Brain microvascular endothelial cell (primary cell): ENCODE measurements at regions not wholly inside any gene's neighbourhood (a gene's known extent, or its start where the extent isn't known, plus 50 kb on each side); places are given as distances from the start of the nearest gene placed in this dataset.
"Not testable (repeated sequence)": the region's sequence is repeated elsewhere in the genome, so short reads cannot be mapped to it uniquely, and the experiment has no call there.

Experiments
- DNase-seq: peaks from one replicate; pipeline ENCODE4 v3.0.0-alpha.2; 2020
- H3K27ac ChIP-seq: fragments of 250-450 bp; sonication (Bioruptor Pico); 2 replicates; pipeline ENCODE4 v1.5.1; 2020; ENCODE audit warnings: mild to moderate bottlenecking, moderate library complexity
- H3K27me3 ChIP-seq: fragments of 250-450 bp; sonication (Bioruptor Pico); replicated peaks from 2 replicates; pipeline ENCODE4 v1.5.1; 2020; ENCODE audit warnings: mild to moderate bottlenecking
- H3K36me3 ChIP-seq: fragments of 250-450 bp; sonication (Bioruptor Pico); replicated peaks from 2 replicates; pipeline ENCODE4 v1.5.1; 2020; ENCODE audit warnings: mild to moderate bottlenecking
- H3K4me3 ChIP-seq: 2 replicates; pipeline ENCODE4 v1.5.1; 2011; ENCODE audit warnings: low read depth, mild to moderate bottlenecking, control low read depth, low read length, moderate library complexity
- in situ Hi-C: cut with HindIII; loops from 2 replicates; pipeline ENCODE4 v1.10.0; 2017; ENCODE audit warnings: low sequenced_read_pairs, low pct_ligation_motif_present

DNA sequence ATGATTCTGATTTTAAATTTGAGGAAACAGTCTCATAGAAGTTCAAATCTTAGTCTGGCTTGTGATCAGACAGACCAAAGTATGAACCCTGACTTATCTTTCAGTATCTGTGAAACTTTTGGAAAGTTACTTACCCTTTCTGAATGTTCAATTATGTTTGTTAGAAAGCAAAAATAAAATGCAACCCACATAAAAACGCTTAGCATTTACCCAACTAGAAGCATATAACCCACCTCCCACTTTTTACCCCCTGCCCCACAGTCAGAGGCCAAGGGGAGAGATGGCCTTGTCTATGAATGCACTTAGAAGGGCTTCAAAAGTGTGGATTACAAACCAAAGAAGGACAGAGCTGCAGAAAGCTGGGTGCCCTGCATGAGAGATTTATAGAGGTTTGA lies 248.2 kb downstream of the SPATA31A6 start:
- in situ Hi-C loops, H3K36me3 ChIP-seq, H3K4me3 ChIP-seq, H3K27me3 ChIP-seq, DNase-seq: not testable (repeated sequence)
- peak overlapping the region; percentile 80 for H3K27ac ChIP-seq

DNA sequence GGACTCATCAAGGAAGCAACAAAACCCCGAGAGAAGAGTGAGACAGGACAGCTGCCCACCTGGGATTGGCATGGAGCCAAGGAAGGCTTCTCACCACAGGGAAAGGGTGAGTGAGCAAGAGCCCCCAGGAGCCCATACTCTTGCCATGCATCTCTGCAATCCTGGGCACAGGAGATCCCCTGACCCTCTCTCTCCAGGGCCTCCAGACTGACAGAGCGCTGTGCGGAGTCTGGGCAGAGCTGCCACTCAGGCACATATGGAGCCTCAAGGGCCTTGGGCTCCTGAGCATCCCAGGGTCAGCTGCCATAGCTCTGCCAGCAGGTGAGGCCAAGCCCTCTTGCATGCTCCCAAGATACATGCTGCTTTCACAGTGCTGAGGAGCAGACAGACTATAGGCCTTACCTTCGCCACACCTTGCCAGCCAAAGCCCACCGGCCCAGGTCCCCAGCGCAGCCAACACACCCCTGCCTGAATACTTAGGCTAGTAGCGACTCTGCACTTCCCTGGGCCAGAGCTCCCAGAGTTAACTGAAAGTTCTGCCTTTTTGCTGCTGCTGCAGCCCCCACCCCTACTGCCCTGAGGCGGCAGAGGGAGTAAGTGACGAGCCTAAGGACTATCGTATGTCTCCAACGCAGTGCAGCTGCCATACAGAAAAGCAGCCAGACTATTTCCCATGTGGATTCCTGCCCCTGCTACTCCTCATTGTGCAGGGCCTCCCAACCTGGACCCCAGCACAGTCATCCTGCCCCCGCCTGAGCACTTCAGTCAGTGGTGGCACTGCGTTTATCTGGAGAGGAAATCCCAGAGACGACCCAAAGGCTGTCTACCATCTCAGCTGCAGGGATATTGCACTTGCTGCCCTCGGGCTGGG lies 251.6 kb downstream of the SPATA31A6 start:
- H3K27me3 ChIP-seq, H3K36me3 ChIP-seq, H3K4me3 ChIP-seq, in situ Hi-C loops, H3K27ac ChIP-seq, DNase-seq: not testable (repeated sequence)

DNA sequence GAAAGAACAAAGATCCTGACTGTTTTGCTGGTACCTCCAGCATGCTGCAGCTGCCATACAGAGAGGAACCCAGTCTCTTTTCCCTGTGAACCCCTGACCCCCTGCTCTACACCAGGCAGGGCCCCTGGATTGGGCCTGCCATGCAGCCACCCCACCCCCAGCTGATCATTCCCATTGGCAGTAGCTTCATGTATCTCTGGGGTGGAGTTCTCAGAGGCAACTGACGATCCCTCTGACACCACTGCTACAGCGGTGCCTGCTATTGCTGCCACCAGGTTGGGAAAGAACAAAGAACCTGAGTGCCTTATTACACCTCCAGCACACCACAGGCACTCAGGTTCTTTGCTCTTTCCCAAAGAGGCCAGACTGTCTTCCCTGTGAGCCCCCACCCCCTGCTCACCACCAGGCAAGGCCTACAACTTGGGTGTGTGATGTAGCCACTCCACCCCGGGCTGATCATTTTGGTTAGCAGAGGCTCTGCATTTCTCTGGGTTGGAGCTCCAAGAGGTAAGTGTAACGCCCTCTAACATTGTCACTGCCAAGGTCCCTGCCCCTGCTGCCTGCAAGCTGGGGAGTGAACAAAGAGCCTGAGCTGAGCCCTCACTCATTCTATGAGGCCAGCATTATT lies 252.4 kb downstream of the SPATA31A6 start:
- H3K36me3 ChIP-seq, DNase-seq, in situ Hi-C loops, H3K27ac ChIP-seq, H3K27me3 ChIP-seq, H3K4me3 ChIP-seq: not testable (repeated sequence)

DNA sequence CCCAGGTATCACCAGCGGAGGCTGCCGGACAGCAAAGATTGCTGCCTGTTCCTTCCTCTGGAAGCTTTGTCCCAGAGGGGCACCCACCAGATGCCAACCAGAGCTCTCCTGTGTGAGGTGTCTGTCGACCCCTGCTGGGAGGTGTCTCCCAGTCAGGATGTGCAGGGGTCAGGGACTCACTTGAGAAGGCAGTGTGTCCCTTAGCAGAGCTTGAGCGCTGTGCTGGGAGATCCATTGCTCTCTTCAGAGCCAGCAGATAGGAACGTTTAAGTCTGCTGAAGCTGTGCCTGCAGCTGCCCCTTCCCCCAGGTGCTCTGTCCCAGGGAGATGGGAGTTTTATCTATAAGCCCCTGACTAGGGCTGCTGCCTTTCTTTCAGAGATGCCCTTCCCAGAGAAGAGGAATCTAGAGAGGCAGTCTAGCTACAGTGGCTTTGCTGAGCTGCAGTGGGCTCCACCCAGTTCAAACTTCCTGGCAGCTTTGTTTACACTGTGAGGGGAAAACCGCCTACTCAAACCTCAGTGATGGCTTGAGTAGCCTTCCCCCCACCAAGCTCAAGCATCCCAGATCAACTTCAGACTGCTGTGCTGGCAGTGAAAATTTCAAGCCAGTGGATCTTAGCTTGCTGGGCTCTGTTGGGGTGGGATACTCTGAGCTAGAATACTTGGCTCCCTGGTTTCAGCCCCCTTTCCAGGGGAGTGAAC lies 253.7 kb downstream of the SPATA31A6 start:
- in situ Hi-C loops, H3K36me3 ChIP-seq, H3K27me3 ChIP-seq, H3K27ac ChIP-seq, DNase-seq, H3K4me3 ChIP-seq: not testable (repeated sequence)

DNA sequence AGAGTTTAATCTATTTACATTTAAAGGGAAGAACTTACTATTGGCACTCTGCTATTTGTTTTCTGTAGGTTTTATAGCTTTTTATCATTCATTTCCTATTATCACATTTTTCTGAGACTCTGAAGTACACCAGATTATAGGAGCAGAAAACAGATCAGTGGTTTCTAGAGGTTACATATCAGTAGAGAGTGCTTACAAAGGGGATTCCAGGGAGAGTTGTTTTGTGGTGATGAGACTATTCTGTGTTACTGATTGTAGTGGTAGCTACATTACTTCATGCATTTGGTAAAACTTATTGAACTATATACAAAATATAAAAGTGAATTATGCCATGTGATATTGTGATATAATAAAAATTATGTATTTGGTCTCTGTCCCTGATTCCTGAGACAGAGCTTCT lies 259.2 kb downstream of the SPATA31A6 start:
- H3K27me3 ChIP-seq, H3K4me3 ChIP-seq, H3K27ac ChIP-seq, DNase-seq, in situ Hi-C loops, H3K36me3 ChIP-seq: not testable (repeated sequence)

DNA sequence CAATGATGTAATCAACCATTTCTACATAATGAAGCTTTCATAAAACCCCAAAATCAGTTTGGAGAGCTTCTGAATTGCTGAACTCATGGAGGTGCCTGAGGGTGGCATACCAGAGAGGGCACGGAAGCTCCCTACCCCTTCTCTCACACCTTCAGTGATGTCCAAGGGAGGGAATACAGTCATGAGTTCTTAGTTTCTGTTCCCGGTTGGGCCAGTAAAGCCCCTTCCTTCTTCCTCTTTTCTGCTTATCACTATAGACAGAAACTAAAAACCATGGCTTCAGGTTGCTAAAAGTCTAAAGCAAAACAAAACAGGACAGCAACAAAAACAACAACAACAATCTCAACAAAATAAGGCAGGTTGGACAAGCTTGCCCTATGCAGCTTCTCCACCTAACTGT lies 260.0 kb downstream of the SPATA31A6 start:
- DNase-seq, H3K27ac ChIP-seq, in situ Hi-C loops, H3K4me3 ChIP-seq, H3K27me3 ChIP-seq, H3K36me3 ChIP-seq: not testable (repeated sequence)

DNA sequence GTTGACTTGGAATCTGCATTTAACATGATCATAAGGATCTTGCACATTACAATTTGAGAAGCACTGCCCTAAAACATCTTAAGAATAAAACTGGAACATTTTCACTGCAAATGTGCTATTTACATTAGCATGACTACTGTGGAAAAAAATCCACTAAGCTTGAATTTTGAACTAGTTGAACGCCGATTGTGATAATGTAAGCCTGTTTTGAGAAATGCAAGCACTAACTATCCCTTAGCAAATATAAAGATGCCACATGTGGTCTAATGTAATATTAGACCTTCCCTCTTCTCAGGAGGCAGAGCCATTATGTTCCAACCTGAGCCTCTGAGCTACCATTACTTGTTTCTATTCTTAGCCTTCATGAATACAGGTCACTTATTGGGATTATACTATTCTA lies 278.0 kb downstream of the SPATA31A6 start:
- H3K36me3 ChIP-seq, H3K27me3 ChIP-seq, DNase-seq, H3K27ac ChIP-seq, H3K4me3 ChIP-seq, in situ Hi-C loops: not testable (repeated sequence)

DNA sequence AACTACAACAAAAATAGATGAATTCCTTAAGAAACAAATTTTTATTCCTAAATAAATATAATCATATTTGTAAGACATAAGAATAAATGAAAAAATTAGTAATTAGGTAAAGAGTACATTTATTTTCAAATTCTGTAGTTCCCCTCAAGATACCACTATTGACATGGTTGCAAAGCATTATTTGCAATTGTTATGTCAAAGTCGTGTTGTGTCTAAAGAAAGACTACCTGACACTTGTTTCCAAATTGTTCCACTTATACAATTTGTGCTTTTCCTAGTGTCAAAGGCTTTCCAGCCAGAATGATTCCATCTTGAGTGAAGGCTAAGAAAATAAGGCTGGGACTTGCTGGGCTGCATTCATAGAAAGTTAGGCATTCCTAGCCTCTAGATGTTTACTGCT lies 278.4 kb downstream of the SPATA31A6 start:
- DNase-seq, in situ Hi-C loops: not testable (repeated sequence)

DNA sequence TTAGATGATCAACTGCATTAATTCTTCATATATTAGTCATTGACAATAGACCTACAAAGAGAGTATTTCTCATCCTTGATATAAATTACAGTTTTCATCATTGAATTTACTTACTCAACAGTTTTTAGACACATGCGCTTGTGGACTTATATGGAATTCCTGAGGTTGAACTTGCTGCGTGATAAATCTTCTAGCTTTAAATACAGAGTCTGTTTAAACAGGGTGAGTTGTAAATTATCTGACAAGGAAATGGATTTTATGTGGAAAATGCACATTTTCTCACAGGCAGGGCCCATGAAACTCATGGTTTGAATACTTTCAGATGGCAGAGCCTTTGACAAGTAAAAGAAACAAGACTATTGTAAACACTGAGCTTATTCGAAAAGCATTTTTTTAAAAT lies 280.5 kb downstream of the SPATA31A6 start:
- H3K4me3 ChIP-seq, DNase-seq, H3K36me3 ChIP-seq, in situ Hi-C loops, H3K27me3 ChIP-seq, H3K27ac ChIP-seq: not testable (repeated sequence)

More for the DNA sequence above, 278.4 kb downstream of the SPATA31A6 start:
- H3K4me3 ChIP-seq, H3K36me3 ChIP-seq, H3K27me3 ChIP-seq, H3K27ac ChIP-seq: not testable (repeated sequence)

DNA sequence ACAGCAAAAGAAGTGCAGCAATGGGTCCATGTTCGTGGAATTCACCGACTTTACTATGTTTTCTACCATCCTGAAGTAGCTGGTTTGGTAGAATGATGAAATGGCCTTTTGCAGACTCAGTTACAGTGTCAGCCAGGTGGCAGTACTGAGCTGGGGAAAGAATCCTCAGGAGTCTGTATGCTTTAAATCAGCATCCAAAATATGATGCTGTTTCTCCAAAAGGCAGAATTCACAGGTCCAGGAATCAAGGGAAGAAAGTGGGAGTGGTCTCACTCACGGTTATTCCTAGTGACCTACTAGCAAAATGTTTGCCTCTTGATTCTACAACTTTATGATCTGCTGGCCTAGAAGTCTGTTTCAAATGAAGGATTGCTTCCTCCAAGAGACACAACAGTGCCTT lies 287.1 kb downstream of the SPATA31A6 start:
- in situ Hi-C loops, DNase-seq, H3K27me3 ChIP-seq, H3K36me3 ChIP-seq, H3K4me3 ChIP-seq, H3K27ac ChIP-seq: not testable (repeated sequence)

DNA sequence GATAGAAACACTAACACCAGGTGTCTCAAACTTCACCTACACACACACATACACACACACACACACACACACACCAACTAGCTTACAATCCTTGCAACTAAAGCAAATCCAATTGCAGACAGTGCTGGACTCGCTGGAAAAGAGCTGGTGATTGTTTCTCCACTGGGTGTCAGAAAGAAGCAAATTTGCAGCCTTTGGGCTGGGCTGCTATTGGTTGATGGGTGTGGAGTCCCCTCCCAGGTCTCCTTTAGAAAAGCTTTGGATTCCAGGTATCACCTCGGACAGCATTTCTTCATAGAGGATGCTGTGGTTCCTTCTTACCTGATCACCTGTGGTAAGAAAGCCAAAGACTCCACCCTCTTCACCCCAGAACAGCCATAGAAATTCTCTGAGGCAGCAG lies 307.5 kb downstream of the SPATA31A6 start:
- DNase-seq, H3K4me3 ChIP-seq, H3K27me3 ChIP-seq, H3K36me3 ChIP-seq, H3K27ac ChIP-seq, in situ Hi-C loops: not testable (repeated sequence)

DNA sequence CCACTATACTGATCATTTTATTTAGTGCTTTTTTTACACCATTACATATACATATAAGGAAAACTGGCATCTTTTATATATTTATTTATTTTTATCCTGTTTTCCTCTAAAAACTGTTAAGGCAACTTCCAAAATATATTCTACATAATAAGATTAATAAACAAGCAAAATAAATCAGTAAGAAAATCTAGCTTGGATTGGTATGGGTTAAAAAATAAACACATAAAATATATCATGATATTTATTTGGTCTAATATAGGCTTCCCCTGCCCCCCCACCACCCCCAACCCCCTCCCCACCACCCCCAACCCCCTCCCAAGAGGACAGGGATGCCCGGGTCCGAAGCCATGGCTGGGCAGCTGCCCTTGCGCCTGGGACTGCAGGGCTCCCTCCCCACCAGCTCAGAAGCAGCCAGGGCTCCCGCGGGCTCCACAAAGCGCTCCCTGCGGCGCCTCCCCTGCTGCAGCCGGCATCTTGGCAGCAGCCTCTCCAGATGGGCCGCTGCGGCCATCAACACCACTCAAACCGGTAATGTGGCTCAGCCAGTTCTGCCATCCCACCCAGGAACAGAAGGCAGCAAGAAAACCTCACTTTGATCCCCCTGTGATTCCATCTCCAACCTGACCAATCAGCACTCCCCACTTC lies 319.3 kb downstream of the SPATA31A6 start:
- DNase-seq = not testable (repeated sequence)

DNA sequence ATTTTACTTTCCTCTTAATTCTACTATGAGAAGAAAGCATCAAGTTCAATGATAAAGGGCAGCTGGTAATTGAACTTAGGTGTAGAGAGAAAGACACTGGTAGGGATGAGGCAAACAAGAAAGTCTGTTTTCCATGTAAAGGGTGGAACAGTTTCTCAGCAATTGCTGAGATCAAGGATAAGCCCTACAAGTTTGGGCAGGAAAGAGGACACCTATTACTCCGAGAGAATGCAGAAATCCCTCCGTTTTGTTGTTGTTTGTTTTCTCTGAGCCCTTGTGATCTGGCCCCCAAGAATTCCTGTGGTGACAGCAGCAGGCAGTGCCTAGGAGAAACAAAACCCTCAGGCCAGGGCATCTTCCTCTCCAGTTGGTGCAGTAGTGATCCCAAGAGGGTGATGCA lies 324.7 kb downstream of the SPATA31A6 start:
- H3K36me3 ChIP-seq, H3K4me3 ChIP-seq: not testable (repeated sequence)

More for the DNA sequence above, 319.3 kb downstream of the SPATA31A6 start:
- H3K4me3 ChIP-seq, in situ Hi-C loops, H3K27me3 ChIP-seq, H3K36me3 ChIP-seq, H3K27ac ChIP-seq: not testable (repeated sequence)

DNA sequence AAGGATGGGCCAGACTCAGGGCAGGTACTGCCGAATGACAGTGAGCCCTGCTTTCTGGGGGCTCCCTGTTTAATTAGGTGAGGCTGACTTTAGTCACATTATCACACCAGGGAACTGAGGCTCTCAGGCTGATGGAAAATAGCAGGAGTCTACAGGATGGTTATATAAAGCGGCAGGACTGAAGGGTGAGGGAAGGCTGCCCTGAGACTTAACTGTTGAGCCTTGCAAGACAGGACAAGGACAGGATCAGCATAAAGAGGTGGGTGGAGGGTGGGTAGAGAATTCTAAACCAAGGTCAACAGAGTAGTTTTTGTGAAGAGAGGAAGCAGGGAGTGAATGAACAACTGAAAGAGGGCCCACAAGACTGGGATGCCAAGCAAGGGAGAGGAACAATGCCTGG lies 330.1 kb downstream of the SPATA31A6 start:
- DNase-seq, H3K27me3 ChIP-seq, H3K4me3 ChIP-seq, H3K27ac ChIP-seq, in situ Hi-C loops, H3K36me3 ChIP-seq: not testable (repeated sequence)

More for the DNA sequence above, 324.7 kb downstream of the SPATA31A6 start:
- DNase-seq, H3K27me3 ChIP-seq, in situ Hi-C loops, H3K27ac ChIP-seq: not testable (repeated sequence)
